GM12878 (cell line): ENCODE measurements at regions not wholly inside any gene's neighbourhood (a gene's known extent, or its start where the extent isn't known, plus 50 kb on each side); places are given as distances from the start of the nearest gene placed in this dataset.

ENCODE experiments used
- ATAC-seq: fragments of 200-7000 bp; cut with Tn5 transposase; 3 replicates; pipeline ENCODE4 v1.9.1; 2020; ENCODE audit warnings: mild to moderate bottlenecking, moderate library complexity
- BruUV-seq: library from RNA; stranded (reverse); fragments of 400-500 nt; replicated peaks from 2 replicates; lab custom pipeline; 2021; lab: Mats Ljungman, UMichigan
- CTCF ChIA-PET: fragments of 300-600 bp; sonication (Branson Sonifier 250); formaldehyde crosslinking; extraction: SDS; loops from one replicate; lab custom pipeline; 2021; ENCODE audit warnings: inconsistent platforms; lab: Yijun Ruan, JAX
- POLR2A ChIA-PET: fragments of 350-600 bp; formaldehyde crosslinking; extraction: SDS; loops from one replicate; lab custom pipeline; 2021; ENCODE audit warnings: inconsistent platforms; lab: Charles Lee
- RAD21 ChIA-PET: fragments of 300-600 bp; sonication (Branson Sonifier 250); formaldehyde crosslinking; loops from one replicate; lab custom pipeline; 2023; ENCODE audit warnings: antibody characterized with exemption; ENCODE audit not compliant: unreplicated experiment; lab: Charles Lee
- SMC1A ChIA-PET: fragments of 300-600 bp; sonication (Branson Sonifier 250); formaldehyde crosslinking; loops from one replicate; lab custom pipeline; 2023; ENCODE audit not compliant: unreplicated experiment, uncharacterized antibody; lab: Charles Lee
- DNase-seq: peaks from one replicate; pipeline ENCODE4 v3.0.0-alpha.2; 2011; ENCODE audit warnings: low read depth, low spot score
- FAIRE-seq: peaks from 3 replicates; lab custom pipeline; 2011; peaks lifted over from hg19 to GRCh38; lab: Jason Lieb, UNC
- H2AFZ ChIP-seq: 2 replicates; pipeline ENCODE4 v1.6.0; 2011; ENCODE audit warnings: low read depth, low read length, control low read depth; ENCODE audit not compliant: control insufficient read depth
- H3K27ac ChIP-seq: 2 replicates; pipeline ENCODE4 v1.5.1; 2011; ENCODE audit warnings: control low read depth; ENCODE audit not compliant: control insufficient read depth, insufficient read depth
- H3K27me3 ChIP-seq, 2 experiments: replicated peaks in 1 of 2; 2 replicates each; pipeline versions ENCODE4 v1.6.0 to v1.6.1; 2011; ENCODE audit warnings: low read length in 1 of 2; ENCODE audit not compliant: control insufficient read depth in 2 of 2, insufficient read depth in 2 of 2
- H3K36me3 ChIP-seq, 2 experiments: 2 replicates each; pipeline ENCODE4 v1.5.1; 2011; ENCODE audit warnings: low read length in 1 of 2; ENCODE audit not compliant: control insufficient read depth in 2 of 2, insufficient read depth in 2 of 2
- H3K4me1 ChIP-seq: 2 replicates; pipeline ENCODE4 v1.6.1; 2011; ENCODE audit warnings: mild to moderate bottlenecking, low read length, moderate library complexity, mixed read lengths; ENCODE audit not compliant: control insufficient read depth, insufficient read depth
- H3K4me2 ChIP-seq: 2 replicates; pipeline ENCODE4 v1.6.0; 2011; ENCODE audit warnings: control low read depth; ENCODE audit not compliant: control insufficient read depth, insufficient read depth
- H3K4me3 ChIP-seq: fragments of 200-600 bp; sonication (generic); 2 replicates; pipeline ENCODE4 v1.5.1; 2016
- H3K79me2 ChIP-seq: 2 replicates; pipeline ENCODE4 v1.6.0; 2011; ENCODE audit warnings: low read length; ENCODE audit not compliant: control insufficient read depth, insufficient read depth
- H3K9ac ChIP-seq: 2 replicates; pipeline ENCODE4 v1.8.0; 2011; ENCODE audit warnings: low read length, control low read depth, mixed read lengths; ENCODE audit not compliant: control insufficient read depth, insufficient read depth
- H3K9me3 ChIP-seq: replicated peaks from 3 replicates; pipeline ENCODE4 v1.5.1; 2011; ENCODE audit warnings: mild to moderate bottlenecking, low read length; ENCODE audit not compliant: control insufficient read depth, insufficient read depth
- H4K20me1 ChIP-seq: 2 replicates; pipeline ENCODE4 v1.6.0; 2011; ENCODE audit not compliant: control insufficient read depth, insufficient read depth
- BCL11A ChIP-seq: IDR thresholded peaks from 2 replicates; pipeline ENCODE4 v1.6.1; 2011; ENCODE audit warnings: low read depth, low read length
- GABPA ChIP-seq: IDR thresholded peaks from 2 replicates; pipeline ENCODE4 v1.6.1; 2014; ENCODE audit warnings: antibody characterized with exemption, low read depth, mild to moderate bottlenecking, inconsistent platforms
- GATAD2B ChIP-seq: fragments of 450-650 bp; conservative IDR thresholded peaks from 2 replicates; pipeline ENCODE4 v1.6.1; 2017; ENCODE audit warnings: low read depth, mild to moderate bottlenecking, moderate library complexity
- KAT2A ChIP-seq: conservative IDR thresholded peaks from 2 replicates; pipeline ENCODE4 v1.6.1; 2011; ENCODE audit warnings: low read depth, low read length; ENCODE audit not compliant: control insufficient read depth
- RUNX3 ChIP-seq: IDR thresholded peaks from 2 replicates; pipeline ENCODE4 v1.6.1; 2012; ENCODE audit warnings: low read length, inconsistent platforms
- WGBS: methylation state at CpG from one replicate; pipeline ENCODE4 v1.1.6; 2016; ENCODE audit warnings: low lambda C conversion rate; ENCODE audit not compliant: insufficient replicate concordance, insufficient coverage; ENCODE audit errors: missing lambda C conversion rate; 5-methylcytosine and 5-hydroxymethylcytosine counted together
- in situ Hi-C: fragments of 300-500 bp; cut with MboI; formaldehyde crosslinking; loops from 9 replicates; pipeline ENCODE4 v1.14.3; 2018; ENCODE audit warnings: mixed read lengths
- intact Hi-C: fragments of 100-400 bp; cut with micrococcal nuclease; formaldehyde crosslinking; loops from one replicate; pipeline ENCODE4 v1.14.2; 2022; ENCODE audit not compliant: unreplicated experiment
- TF ChIP-seq, protein P1 (sequence below): fragments of 450-650 bp; IDR thresholded peaks from 2 replicates; pipeline ENCODE4 v1.6.1; 2017; ENCODE audit warnings: mild to moderate bottlenecking, moderate library complexity
- TF ChIP-seq, protein P2 (sequence below): fragments of 450-650 bp; IDR thresholded peaks from 2 replicates; pipeline ENCODE4 v1.6.1; 2018; ENCODE audit warnings: borderline replicate concordance, mild to moderate bottlenecking; ENCODE audit not compliant: partially characterized antibody

DNA sequence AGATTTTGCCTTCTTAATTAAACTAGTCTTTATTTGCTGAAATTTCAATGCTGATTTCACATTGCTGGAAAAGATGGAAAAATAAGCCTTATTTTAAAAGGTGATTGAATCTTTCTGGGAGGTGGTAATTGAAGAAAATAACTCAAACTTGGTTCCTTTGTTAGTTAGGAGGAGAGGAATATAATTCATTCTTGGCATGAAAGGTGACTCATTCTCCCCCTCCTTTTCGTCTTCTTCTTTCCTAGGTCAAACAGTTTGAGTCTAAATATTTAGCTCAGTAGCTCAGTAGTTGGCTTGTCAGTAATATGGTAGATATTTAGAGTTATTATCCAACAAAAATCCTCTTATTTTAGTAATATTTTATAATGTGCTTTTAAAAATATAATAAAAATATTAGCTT, 353.9 kb upstream of the MEF2C start:
- no peaks in the 10 kb centered on the region for H3K36me3 ChIP-seq
- H3K4me2 ChIP-seq: no peak overlapping the region
- H3K9ac ChIP-seq: no peak overlapping the region
- no peaks in the 10 kb centered on the region for H4K20me1 ChIP-seq
- TF ChIP-seq RUNX3 (no peak), GATAD2B (no peak), BCL11A (no peak), KAT2A (no peak), GABPA (no peak)
- TF ChIP-seq, protein P1, sequence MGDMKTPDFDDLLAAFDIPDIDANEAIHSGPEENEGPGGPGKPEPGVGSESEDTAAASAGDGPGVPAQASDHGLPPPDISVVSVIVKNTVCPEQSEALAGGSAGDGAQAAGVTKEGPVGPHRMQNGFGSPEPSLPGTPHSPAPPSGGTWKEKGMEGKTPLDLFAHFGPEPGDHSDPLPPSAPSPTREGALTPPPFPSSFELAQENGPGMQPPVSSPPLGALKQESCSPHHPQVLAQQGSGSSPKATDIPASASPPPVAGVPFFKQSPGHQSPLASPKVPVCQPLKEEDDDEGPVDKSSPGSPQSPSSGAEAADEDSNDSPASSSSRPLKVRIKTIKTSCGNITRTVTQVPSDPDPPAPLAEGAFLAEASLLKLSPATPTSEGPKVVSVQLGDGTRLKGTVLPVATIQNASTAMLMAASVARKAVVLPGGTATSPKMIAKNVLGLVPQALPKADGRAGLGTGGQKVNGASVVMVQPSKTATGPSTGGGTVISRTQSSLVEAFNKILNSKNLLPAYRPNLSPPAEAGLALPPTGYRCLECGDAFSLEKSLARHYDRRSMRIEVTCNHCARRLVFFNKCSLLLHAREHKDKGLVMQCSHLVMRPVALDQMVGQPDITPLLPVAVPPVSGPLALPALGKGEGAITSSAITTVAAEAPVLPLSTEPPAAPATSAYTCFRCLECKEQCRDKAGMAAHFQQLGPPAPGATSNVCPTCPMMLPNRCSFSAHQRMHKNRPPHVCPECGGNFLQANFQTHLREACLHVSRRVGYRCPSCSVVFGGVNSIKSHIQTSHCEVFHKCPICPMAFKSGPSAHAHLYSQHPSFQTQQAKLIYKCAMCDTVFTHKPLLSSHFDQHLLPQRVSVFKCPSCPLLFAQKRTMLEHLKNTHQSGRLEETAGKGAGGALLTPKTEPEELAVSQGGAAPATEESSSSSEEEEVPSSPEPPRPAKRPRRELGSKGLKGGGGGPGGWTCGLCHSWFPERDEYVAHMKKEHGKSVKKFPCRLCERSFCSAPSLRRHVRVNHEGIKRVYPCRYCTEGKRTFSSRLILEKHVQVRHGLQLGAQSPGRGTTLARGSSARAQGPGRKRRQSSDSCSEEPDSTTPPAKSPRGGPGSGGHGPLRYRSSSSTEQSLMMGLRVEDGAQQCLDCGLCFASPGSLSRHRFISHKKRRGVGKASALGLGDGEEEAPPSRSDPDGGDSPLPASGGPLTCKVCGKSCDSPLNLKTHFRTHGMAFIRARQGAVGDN: no peak
- TF ChIP-seq, protein P2, sequence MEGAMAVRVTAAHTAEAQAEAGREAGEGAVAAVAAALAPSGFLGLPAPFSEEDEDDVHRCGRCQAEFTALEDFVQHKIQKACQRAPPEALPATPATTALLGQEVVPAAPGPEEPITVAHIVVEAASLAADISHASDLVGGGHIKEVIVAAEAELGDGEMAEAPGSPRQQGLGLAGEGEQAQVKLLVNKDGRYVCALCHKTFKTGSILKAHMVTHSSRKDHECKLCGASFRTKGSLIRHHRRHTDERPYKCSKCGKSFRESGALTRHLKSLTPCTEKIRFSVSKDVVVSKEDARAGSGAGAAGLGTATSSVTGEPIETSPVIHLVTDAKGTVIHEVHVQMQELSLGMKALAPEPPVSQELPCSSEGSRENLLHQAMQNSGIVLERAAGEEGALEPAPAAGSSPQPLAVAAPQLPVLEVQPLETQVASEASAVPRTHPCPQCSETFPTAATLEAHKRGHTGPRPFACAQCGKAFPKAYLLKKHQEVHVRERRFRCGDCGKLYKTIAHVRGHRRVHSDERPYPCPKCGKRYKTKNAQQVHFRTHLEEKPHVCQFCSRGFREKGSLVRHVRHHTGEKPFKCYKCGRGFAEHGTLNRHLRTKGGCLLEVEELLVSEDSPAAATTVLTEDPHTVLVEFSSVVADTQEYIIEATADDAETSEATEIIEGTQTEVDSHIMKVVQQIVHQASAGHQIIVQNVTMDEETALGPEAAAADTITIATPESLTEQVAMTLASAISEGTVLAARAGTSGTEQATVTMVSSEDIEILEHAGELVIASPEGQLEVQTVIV: no peak
- TF ChIP-seq, all 136 proteins: peak for 0
- in situ Hi-C loops (no loop called here), intact Hi-C loops (no loop called here)
- ChIA-PET CTCF (interaction anchor here (0.9 kb wide), 1 partner anchor 506 kb away, joined by 3 read pairs; no protein-coding TSS in a partner anchor), POLR2A (no interaction called here), RAD21 (no interaction called here), SMC1A (interaction anchor here (0.8 to 1.0 kb wide), 4 partner anchors 12 to 494 kb away, joined by 3 to 4 read pairs (median 4); no protein-coding TSS in a partner anchor)
- no peak for DNase-seq
- no TSS peak for BruUV-seq
- FAIRE-seq: no peak
- ATAC-seq: no peak
- Histone ChIP-seq H3K9me3 (no peaks in the 10 kb centered on the region; the same call in 2 of the 3 replicates), H3K79me2 (no peaks in the 10 kb centered on the region), H3K27me3 (no peaks in the 10 kb centered on the region), H3K27ac (no peak overlapping the region), H3K4me1 (peaks cover 16% of the 10 kb centered on the region), H3K4me3 (no peak overlapping the region), H2AFZ (no peak overlapping the region)
- 92% methylated on average over 1 of the region's 1 CpG for WGBS
